ELR (cell line): ENCODE measurements at regions not wholly inside any gene's neighbourhood (a gene's known extent, or its start where the extent isn't known, plus 50 kb on each side); places are given as distances from the start of the nearest gene placed in this dataset.
"Not testable (repeated sequence)": the region's sequence is repeated elsewhere in the genome, so short reads cannot be mapped to it uniquely, and the experiment has no call there.

Source experiments
- DNase-seq: peaks from one replicate; pipeline ENCODE4 v3.0.0-alpha.2; 2015; ENCODE audit warnings: low read depth

- no peak for DNase-seq
Observed at GRCh38 chr15:95699578-95699977, 630.9 kb upstream of the NR2F2 start.

DNA sequence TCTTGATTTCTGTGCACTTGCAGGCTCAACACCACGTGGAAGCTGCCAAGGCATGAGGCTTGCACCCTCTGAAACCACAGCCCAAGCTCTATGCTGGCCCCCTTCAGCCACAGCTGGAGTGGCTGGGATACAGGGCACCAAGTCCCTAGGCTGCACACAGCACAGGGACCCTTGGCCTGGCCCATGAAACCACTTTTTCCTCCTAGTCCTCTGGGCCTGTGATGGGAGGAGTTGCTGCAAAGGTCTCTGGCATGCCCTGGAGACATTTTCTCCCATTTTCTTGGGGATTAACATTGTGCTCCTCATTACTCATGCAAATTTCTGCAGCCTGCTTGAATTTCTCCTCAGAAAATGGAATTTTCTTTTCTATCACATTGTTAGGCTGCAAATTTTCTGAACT lies 629.8 kb upstream of the NR2F2 start:
- DNase-seq = not testable (repeated sequence)

DNA sequence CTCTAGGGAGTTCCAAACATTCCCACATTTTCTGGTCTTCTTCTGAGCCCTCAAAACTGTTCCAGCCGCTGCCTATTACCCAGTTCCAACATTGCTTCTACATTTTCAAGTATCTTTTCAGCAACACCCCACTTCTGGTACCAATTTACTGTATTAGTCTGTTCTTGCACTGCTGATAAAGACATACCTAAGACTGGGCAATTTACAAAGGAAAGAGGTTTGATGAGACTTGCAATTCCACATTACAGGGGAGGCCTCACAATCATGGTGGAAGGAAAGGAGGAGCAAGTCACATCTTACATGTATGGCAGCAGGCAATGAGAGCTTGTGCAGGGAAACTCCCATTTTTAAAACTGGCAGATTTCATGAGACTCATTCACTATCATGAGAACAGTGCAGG lies 629.1 kb upstream of the NR2F2 start:
- DNase-seq = no peak

DNA sequence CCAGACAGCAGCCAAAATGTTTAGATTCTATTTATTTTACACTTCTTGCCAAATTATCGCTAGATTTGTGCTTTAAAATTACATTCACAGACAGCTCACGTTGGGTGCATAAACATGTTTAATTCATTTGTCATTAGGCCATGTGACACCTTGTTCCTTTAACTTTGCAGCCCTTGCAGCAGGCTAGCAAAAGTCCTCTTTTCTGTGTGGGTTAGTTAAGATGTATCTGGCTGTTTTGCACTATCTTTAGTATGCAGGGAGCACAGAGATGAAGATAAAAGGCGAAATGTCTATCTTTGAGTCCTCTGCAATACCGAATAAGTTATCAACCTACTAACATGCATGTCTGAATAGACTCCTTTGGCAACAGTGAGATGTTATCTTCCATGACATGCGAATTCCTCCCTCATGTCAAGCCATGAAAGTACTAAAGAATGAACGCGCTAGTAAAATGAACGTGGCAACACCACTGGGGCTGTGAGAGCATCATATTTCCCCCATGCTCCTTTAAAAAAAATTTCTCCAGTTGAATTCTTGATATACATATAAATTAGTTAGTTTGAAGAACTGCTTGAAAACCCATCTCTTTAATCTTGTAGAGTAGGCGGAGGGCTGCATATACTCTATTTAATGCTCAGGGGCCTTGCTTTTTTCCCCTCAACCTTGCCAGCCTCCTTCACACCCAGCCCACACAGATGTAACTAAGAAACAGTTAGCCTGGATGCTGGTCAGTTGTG lies 620.4 kb upstream of the NR2F2 start:
- no peak for DNase-seq

DNA sequence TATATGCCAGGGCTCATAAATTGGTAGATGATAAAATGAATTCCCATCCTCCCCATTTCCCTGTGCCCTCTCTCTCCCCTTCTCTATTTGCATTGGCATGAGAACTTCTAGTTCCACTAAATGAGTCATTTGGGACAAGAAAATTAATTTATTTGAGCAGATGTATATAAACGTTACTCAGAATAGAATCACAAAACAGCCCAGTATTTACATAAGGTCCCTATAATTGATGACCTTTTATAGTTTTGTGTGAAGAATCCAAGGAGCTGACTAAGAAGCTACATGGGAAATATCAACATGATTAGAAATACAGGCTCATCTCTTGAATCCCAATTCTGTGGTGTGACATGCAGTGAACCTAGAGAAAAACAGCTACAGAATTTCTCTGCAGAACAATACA lies 617.7 kb upstream of the NR2F2 start:
- peak; percentile 16 for DNase-seq

DNA sequence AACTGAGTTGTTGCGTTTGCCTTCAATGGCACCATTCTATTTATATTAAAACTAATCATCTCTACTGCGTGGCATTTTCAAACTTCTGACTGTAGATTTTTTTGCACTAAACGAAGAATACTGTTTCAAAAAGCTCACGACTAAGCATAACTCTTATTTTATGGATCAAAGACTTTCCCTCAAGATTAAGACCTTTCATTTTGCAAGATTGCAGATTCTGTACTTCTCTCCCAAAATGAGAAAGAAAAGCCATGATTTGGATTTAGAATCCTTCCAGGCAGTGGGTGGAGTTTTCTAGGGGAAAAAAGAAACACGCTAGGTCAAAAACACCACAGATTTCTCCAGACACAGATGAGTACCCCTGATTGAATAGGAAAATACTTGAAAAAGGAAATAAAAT lies 617.2 kb upstream of the NR2F2 start:
- DNase-seq = no peak

- DNase-seq = no peak
Observed at GRCh38 chr15:95715116-95715903, 615.2 kb upstream of the NR2F2 start.

GRCh38 chr15:95715906-95716656 lies 614.4 kb upstream of the NR2F2 start:
- no peak for DNase-seq

- DNase-seq = no peak
Observed at GRCh38 chr15:95716708-95717107, 613.8 kb upstream of the NR2F2 start.

GRCh38 chr15:95718441-95718840 lies 612.1 kb upstream of the NR2F2 start:
- no peak for DNase-seq

DNA sequence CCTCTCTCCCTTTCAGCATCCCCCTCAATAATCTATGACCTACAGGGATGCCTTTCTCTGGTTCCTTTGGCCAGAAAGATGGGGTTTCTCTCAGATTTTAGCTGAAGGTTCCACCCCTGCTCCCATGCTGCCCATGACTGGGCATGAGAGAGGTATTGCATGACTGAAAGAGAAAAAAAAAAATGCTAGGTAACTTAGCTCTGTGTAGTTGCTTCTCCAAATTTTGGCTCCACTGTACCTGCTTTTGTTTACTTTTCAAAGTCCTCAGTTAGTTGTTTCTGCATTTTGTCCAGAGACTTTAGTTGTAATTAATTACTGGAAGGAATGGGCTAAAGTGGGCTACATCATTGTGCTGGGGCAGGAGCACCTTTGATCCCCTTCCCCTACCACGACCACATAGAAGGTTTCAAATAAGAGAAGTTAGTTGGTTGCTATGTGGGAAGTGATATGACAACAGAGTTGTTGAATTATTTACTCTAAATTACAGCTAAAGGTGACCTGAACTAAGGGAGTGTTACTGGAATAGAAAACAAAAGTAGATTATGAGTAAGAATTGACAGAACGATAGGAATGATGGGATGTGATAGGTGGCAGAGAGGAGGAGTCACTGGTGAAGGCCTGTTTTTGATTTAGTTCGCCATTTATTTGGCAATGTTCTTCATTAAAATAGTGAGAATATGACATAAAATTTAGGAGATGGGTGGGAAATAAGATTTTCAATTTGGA lies 605.4 kb upstream of the NR2F2 start:
- DNase-seq = no peak

DNA sequence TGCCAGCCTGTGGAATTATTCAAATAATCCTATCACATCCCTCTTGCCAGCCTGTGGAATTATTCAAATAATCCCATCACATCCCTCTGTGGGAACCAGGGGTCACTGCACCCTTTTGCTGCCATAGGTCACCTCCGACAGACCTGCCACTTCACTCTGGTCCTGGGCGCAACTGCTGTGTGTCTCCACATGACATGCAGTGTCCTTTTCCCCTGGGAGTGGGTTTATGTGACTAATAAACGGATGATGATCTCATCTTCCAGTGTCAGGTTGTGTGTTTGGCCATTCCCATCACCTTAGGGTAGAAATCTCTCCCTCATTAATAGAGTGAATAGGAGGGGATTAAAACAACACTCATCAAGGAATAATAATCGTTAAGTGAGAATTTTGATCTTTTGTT lies 603.6 kb upstream of the NR2F2 start:
- DNase-seq = peak; percentile 2

DNA sequence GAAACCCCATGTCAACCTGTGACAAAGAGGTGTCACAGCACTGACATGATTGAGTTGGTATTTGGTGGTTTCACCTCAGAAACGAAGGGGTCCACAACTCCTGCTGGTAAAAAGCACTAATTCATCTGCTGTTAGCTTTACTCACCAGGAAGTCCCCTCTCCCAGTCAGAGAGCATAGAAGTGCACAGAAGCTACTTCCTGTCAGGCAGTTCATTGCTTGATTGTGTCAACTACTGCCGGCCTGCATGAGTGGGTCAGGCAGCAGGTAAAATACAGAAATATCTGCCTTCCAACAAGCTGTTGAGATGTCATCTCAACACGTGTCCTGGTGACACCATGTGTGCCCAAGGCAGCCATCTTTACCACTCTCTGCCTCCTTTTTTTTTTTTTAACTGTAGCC lies 596.6 kb upstream of the NR2F2 start:
- no peak for DNase-seq

- DNase-seq = no peak
Observed at GRCh38 chr15:95734422-95735316, 595.8 kb upstream of the NR2F2 start.

GRCh38 chr15:95737060-95737459 lies 593.4 kb upstream of the NR2F2 start:
- no peak for DNase-seq

DNA sequence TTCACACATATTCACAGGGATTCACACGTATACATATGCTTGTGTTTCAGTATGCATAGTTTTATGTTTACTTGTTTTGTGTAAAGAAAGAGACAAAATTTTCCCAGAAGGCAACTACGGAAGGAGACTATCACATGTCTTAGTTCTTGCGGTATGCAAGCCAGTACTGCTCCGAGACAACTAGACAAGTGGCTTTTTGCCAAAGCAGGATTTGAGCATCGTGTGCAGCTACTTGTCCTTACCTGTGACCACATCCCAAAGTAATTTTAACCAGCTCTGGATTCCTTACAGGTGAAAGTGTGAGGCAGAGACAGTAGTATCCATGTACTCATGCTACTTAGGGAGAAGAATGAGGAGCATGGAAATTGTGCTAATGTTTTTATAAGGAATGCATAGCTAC lies 591.4 kb upstream of the NR2F2 start:
- DNase-seq = no peak

DNA sequence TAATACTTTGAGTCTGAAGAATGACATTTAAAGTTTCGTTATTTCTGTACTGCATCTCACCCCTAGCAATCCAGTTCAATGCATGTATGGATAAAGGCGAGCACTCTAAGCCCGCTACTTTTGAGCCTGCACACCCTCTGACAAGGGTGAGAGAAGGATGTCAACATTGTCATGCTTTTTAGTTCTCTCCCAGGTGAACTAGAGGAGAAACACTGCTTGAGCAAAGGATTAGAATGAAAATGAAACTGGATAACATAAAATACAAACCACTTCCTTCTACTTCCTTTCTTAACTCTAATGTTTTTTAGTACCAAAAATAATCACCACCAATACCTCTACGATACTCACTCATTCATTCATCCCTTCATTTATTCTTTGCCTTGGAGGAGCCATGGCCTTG lies 588.7 kb upstream of the NR2F2 start:
- no peak for DNase-seq

DNA sequence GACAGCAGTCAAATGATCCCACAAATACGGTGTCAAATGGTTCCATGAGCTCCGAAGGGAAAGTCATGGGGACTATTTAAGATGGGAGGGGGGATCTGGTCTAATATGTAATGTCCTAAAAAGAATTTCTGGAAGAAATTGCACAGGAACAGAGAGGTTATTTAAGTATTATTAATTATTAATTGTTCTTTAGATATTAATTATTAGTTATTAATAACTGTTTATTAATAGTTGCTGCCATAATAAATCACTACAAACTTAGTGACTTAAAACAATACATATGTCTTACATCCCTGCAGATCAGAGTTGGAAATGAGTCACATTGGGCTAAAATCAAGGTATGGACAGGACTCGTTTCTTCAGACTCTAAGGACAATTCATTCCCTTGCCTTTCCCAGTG lies 588.2 kb upstream of the NR2F2 start:
- DNase-seq = no peak

DNA sequence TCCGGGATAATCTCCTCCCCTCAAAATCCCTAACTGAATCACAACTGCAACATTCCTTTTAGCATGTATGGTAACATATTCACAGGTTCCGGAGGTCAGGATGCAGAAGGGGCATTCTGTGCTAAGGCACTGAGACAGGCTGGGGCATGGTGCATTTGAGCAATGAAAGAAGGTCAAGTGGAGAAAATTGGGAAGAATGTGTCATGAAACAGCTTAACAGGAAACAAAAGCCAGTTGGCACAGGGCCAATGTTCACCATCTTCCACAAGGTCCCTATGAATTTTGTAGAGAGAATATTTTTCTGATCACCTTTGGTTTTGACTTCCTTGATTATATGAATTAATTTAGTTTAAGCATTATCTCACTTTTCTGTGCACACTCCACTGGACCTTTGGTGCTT lies 587.7 kb upstream of the NR2F2 start:
- no peak for DNase-seq

GRCh38 chr15:95757171-95757570 lies 573.3 kb upstream of the NR2F2 start:
- DNase-seq = no peak

DNA sequence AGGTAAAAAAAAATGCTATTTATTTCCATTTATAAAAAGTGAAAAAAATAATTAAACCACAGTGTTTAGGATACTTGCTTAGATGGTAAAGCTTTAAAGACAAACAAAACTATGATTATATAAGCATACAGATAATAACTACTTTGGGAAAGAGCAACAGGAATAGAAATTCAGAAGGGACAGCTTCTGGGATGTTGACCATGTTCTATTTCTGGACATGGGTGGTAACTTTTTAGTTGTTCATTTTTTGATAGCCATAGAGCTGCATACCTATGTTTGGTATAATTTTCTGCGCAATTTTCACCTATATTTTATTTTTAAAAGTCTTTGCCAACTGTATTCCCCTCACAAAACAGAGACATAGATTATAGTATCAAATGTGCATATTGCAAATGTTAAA lies 572.0 kb upstream of the NR2F2 start:
- DNase-seq = no peak
